Tibial nerve (tissue), 4 donors: ENCODE measurements at regions not wholly inside any gene's neighbourhood (a gene's known extent, or its start where the extent isn't known, plus 50 kb on each side); places are given as distances from the start of the nearest gene placed in this dataset.

Source experiments
- DNase-seq, 2 donors: peaks; one replicate each; pipeline ENCODE4 v3.0.0-alpha.2; 2019; ENCODE audit warnings: low spot score in 2 of 2
- H3K27ac ChIP-seq, 4 donors: fragments of 200-600 bp; sonication (generic) in 3 of 4; one replicate each; pipeline ENCODE4 v1.5.1; 2017 to 2019; ENCODE audit warnings: mild to moderate bottlenecking in 1 of 4
- H3K27me3 ChIP-seq, 2 donors: fragments of 200-600 bp; sonication (generic) in 1 of 2; one replicate each; pipeline versions ENCODE4 v1.5.1 to v1.6.0; 2017 to 2019
- H3K36me3 ChIP-seq, 3 donors: fragments of 200-600 bp; sonication (generic); one replicate each; pipeline ENCODE4 v1.5.1; 2018 to 2019
- H3K4me1 ChIP-seq, 4 donors: fragments of 200-600 bp; sonication (generic) in 3 of 4; one replicate each; pipeline ENCODE4 v1.5.1; 2017 to 2019
- H3K4me3 ChIP-seq, 4 donors: fragments of 200-600 bp; sonication (generic) in 3 of 4; one replicate each; pipeline ENCODE4 v1.5.1; 2017 to 2019; ENCODE audit warnings: mild to moderate bottlenecking in 1 of 4, moderate library complexity in 1 of 4
- H3K9me3 ChIP-seq, 4 donors: fragments of 200-600 bp; sonication (generic) in 3 of 4; one replicate each; pipeline ENCODE4 v1.5.1; 2017 to 2019
- EP300 ChIP-seq, 2 donors: sonication (generic); formaldehyde crosslinking; IDR thresholded peaks; one replicate each; pipeline ENCODE4 v1.6.1; 2017; ENCODE audit warnings: antibody characterized with exemption in 2 of 2, mild to moderate bottlenecking in 1 of 2
- POLR2A ChIP-seq, 2 donors: fragments of 450-650 bp; IDR thresholded peaks; one replicate each; pipeline ENCODE4 v1.6.1; 2017; ENCODE audit warnings: antibody characterized with exemption in 2 of 2, mild to moderate bottlenecking in 2 of 2, moderate library complexity in 2 of 2
- WGBS, 2 donors: methylation state at CpG; one replicate each; pipeline ENCODE4 v1.1.5; 2018; 5-methylcytosine and 5-hydroxymethylcytosine counted together
- TF ChIP-seq, protein P1 (sequence below), 5 experiments: fragments of 200-600 bp in 3 of 5; fragments of 450-650 bp in 2 of 5; sonication (generic) in 3 of 5; IDR thresholded peaks; one replicate each; pipeline ENCODE4 v1.5.1; 2016 to 2019; ENCODE audit warnings: antibody characterized with exemption in 5 of 5, mild to moderate bottlenecking in 3 of 5, moderate library complexity in 2 of 5

- Histone ChIP-seq H3K27me3 (no peaks in the 10 kb centered on the region), H3K9me3 (no peaks in the 10 kb centered on the region), H3K27ac (no peak overlapping the region), H3K4me3 (no peak overlapping the region), H3K4me1 (no peaks in the 10 kb centered on the region), H3K36me3 (no peaks in the 10 kb centered on the region)
- DNase-seq, result no peak
- TF ChIP-seq EP300 (IDR thresholded peaks at IDR 0.05), result no peak
- TF ChIP-seq POLR2A (IDR thresholded peaks at IDR 0.05), result no peak
- WGBS, 2 donors, result 87 to 91% methylated on average over 1 of the region's 1 CpG
These were observed 62.2 kb upstream of the NBEA start for GRCh38 chr13:34879851-34880250.

DNA sequence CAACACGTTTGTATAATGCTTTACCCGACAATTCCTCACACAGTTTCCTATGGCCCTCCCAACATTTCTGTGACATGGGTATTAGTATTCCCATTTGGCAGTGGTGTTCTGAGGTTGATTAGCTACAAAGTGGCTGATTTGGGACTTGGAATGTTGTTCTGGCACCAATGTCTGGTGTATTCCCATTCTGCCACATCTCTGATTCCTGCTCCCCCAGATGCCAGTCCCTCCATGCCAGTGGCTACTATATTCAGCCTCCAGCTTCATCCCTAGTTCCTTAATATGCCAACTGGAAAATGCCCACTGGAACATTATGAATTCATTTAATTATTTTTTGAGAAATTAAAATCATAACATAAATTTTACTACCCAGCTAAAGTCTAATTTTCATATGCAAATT lies 60.6 kb upstream of the NBEA start:
- no peak overlapping the region for H3K4me3 ChIP-seq
- H3K27me3 ChIP-seq, result no peaks in the 10 kb centered on the region
- H3K36me3 ChIP-seq, result no peaks in the 10 kb centered on the region
- no peak overlapping the region for H3K27ac ChIP-seq
- no peaks in the 10 kb centered on the region for H3K9me3 ChIP-seq
- DNase-seq, result no peak
- 86 to 90% methylated on average over 2 of the region's 2 CpGs for WGBS, 2 donors
- peaks cover 0 to 6% (median 0%) of the 10 kb centered on the region in 4 donors for H3K4me1 ChIP-seq
- TF ChIP-seq POLR2A (IDR thresholded peaks at IDR 0.05), result no peak
- TF ChIP-seq, protein P1, sequence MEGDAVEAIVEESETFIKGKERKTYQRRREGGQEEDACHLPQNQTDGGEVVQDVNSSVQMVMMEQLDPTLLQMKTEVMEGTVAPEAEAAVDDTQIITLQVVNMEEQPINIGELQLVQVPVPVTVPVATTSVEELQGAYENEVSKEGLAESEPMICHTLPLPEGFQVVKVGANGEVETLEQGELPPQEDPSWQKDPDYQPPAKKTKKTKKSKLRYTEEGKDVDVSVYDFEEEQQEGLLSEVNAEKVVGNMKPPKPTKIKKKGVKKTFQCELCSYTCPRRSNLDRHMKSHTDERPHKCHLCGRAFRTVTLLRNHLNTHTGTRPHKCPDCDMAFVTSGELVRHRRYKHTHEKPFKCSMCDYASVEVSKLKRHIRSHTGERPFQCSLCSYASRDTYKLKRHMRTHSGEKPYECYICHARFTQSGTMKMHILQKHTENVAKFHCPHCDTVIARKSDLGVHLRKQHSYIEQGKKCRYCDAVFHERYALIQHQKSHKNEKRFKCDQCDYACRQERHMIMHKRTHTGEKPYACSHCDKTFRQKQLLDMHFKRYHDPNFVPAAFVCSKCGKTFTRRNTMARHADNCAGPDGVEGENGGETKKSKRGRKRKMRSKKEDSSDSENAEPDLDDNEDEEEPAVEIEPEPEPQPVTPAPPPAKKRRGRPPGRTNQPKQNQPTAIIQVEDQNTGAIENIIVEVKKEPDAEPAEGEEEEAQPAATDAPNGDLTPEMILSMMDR (IDR thresholded peaks at IDR 0.05), result no peak
- TF ChIP-seq EP300 (IDR thresholded peaks at IDR 0.05), result no peak

GRCh38 chr13:34883396-34883795 lies 58.7 kb upstream of the NBEA start:
- 70 to 73% methylated on average over 6 of the region's 6 CpGs for WGBS, 2 donors
- Histone ChIP-seq H3K27me3 (no peaks in the 10 kb centered on the region), H3K4me3 (no peak overlapping the region), H3K9me3 (no peaks in the 10 kb centered on the region), H3K36me3 (no peaks in the 10 kb centered on the region), H3K4me1 (peaks cover 0 to 6% (median 0%) of the 10 kb centered on the region in 4 donors), H3K27ac (no peak overlapping the region)
- TF ChIP-seq, protein P1 (IDR thresholded peaks at IDR 0.05), result no peak
- no peak for TF ChIP-seq POLR2A (IDR thresholded peaks at IDR 0.05)
- TF ChIP-seq EP300 (IDR thresholded peaks at IDR 0.05), result no peak
- no peak for DNase-seq

GRCh38 chr13:34884366-34884765 lies 57.7 kb upstream of the NBEA start:
- DNase-seq, result no peak

DNA sequence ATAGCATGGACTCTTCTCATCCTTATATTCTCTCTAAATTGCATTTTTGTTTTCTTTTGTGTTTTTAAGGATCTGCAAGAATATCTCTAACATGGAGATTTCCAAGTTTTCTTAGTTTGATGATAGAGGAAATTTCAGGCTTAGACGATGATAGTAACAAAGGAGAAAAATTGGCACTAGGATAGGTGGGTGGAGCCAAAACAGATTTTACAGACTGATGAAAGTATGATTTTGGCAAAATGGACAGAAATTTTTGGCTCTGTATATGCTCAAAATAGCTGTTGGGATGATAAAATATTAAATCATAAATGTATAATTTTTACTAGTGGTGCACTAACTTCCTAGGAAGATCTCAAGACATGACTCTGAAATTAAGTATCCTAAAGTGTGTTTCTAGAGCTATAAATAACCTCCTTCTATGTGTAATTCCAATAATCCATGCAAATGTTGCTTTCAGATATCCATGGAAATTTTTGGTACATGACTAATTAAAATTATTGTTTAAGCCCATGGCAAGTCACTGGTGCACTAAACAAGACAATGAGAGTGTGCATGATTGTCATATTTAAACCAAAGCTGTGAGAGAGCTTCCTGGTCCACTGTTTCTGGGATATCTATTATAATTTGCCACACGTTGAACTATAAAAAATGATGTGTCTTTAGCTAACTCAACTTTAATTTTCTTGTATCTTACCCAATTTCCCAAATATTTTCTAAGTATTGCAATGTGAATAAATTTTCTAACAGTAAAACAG lies 55.8 kb upstream of the NBEA start:
- 20 to 24% methylated on average over 2 of the region's 2 CpGs for WGBS, 2 donors
- no peak overlapping the region for H3K4me3 ChIP-seq
- peaks cover 0 to 6% (median 0%) of the 10 kb centered on the region in 4 donors for H3K4me1 ChIP-seq
- no peaks in the 10 kb centered on the region for H3K27me3 ChIP-seq
- no peak overlapping the region for H3K27ac ChIP-seq
- TF ChIP-seq, protein P1 (IDR thresholded peaks at IDR 0.05), result no peak
- TF ChIP-seq POLR2A (IDR thresholded peaks at IDR 0.05) (no peak), EP300 (IDR thresholded peaks at IDR 0.05) (no peak)
- H3K36me3 ChIP-seq, result no peaks in the 10 kb centered on the region
- DNase-seq, result no peak
- no peaks in the 10 kb centered on the region for H3K9me3 ChIP-seq

More at GRCh38 chr13:34884366-34884765, 57.7 kb upstream of the NBEA start:
- 51 to 74% methylated on average over 2 of the region's 2 CpGs for WGBS, 2 donors
- Histone ChIP-seq H3K36me3 (no peaks in the 10 kb centered on the region), H3K27ac (no peak overlapping the region), H3K27me3 (no peaks in the 10 kb centered on the region), H3K9me3 (no peaks in the 10 kb centered on the region), H3K4me1 (peaks cover 0 to 6% (median 0%) of the 10 kb centered on the region in 4 donors), H3K4me3 (no peak overlapping the region)
- TF ChIP-seq EP300 (IDR thresholded peaks at IDR 0.05) (no peak), POLR2A (IDR thresholded peaks at IDR 0.05) (no peak)
- TF ChIP-seq, protein P1 (IDR thresholded peaks at IDR 0.05), result no peak
